ENCODE measurements at regions not wholly inside any gene's neighbourhood (a gene's known extent, or its start where the extent isn't known, plus 50 kb on each side); places are given as distances from the start of the nearest gene placed in this dataset.

DNA sequence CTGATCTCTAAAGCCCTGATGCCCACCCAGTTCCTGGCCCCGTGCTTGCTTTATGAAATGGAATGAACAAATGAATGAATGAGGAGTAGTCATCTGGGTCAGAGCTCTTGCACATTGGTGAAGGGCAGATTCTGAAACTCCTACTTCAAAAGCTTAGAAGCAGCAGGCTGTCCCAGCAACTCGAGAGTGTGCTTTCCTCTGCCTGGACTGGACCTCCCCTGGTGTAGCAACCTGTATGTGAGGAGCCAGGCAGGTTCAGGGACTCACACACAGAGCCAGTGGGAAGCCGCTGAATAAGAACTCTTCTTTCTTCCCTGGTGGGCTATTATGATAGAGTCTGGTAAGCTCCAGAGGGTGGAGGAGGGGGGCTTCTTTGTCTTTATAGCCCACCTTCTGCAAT lies 396.4 kb downstream of the CDK5RAP2 start:
- peaks cover 5% of the 10 kb centered on the region for H3K9me3 Mint-ChIP-seq
- ChIA-PET CTCF (no interaction called here), POLR2A (no interaction called here)
- H3K27ac Mint-ChIP-seq, result no peak overlapping the region
- peaks cover 2% of the 10 kb centered on the region for H3K27me3 Mint-ChIP-seq
- H3K4me3 Mint-ChIP-seq, result no peak overlapping the region
- intact Hi-C loops (cut with micrococcal nuclease), result no loop called here
- TF ChIP-seq, protein P1, sequence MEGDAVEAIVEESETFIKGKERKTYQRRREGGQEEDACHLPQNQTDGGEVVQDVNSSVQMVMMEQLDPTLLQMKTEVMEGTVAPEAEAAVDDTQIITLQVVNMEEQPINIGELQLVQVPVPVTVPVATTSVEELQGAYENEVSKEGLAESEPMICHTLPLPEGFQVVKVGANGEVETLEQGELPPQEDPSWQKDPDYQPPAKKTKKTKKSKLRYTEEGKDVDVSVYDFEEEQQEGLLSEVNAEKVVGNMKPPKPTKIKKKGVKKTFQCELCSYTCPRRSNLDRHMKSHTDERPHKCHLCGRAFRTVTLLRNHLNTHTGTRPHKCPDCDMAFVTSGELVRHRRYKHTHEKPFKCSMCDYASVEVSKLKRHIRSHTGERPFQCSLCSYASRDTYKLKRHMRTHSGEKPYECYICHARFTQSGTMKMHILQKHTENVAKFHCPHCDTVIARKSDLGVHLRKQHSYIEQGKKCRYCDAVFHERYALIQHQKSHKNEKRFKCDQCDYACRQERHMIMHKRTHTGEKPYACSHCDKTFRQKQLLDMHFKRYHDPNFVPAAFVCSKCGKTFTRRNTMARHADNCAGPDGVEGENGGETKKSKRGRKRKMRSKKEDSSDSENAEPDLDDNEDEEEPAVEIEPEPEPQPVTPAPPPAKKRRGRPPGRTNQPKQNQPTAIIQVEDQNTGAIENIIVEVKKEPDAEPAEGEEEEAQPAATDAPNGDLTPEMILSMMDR (IDR thresholded peaks at IDR 0.05), result no peak
- ATAC-seq (ENCODE audit: low read depth) (no peak), DNase-seq (no peak)
- no peaks in the 10 kb centered on the region for H3K4me1 Mint-ChIP-seq
- H3K36me3 Mint-ChIP-seq (ENCODE audit: low read depth), result no peaks in the 10 kb centered on the region

DNA sequence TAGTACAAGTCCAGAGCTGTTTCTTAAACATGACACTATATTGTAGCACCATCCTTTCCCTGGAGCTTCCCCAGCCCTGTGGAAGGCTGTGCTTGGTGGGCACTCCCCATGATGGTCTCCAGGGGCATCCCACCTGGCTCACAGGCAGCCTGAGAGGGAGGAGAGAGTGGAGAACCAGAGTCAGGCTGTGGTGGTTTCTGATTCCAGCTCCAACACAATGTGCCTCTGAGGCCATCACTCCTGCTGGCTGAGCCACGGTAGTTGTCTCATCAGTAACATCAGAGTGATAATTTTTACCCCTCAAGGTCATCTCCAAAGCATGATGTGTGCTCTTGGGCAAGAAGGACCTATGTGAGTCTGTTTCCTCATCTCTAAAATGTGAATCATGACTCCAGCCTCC lies 398.0 kb downstream of the CDK5RAP2 start:
- ChIA-PET POLR2A (no interaction called here), CTCF (no interaction called here)
- intact Hi-C loops (cut with micrococcal nuclease), result no loop called here
- ATAC-seq (ENCODE audit: low read depth) (no peak), DNase-seq (no peak)
- no peak overlapping the region for H3K4me3 Mint-ChIP-seq
- H3K36me3 Mint-ChIP-seq (ENCODE audit: low read depth), result no peaks in the 10 kb centered on the region
- H3K27ac Mint-ChIP-seq, result no peak overlapping the region
- H3K4me1 Mint-ChIP-seq, result no peaks in the 10 kb centered on the region
- H3K9me3 Mint-ChIP-seq, result peaks cover 9% of the 10 kb centered on the region
- peaks cover 2% of the 10 kb centered on the region for H3K27me3 Mint-ChIP-seq
- TF ChIP-seq, protein P1 (IDR thresholded peaks at IDR 0.05), result no peak

DNA sequence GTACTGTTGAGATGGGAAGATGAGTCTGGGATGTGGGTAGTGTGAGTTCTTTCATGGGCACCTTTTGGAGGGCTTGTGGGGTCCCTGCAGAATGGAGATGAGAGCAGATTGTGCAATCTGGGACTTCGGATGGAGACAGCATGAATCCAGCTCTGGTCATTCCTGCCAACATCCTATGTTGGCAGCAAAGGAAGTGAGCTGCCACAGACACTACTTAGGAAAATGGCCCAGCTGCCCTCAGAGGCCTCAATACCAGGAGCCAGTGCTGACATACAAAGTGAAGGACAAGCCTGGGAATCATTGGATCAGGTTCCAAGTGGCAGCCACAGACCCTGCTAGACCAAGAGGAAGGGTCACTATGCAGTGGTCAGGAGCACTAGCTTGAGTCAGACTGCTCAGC lies 402.8 kb downstream of the CDK5RAP2 start:
- intact Hi-C loops (cut with micrococcal nuclease), result no loop called here
- DNase-seq (no peak), ATAC-seq (ENCODE audit: low read depth) (no peak)
- TF ChIP-seq, protein P1 (IDR thresholded peaks at IDR 0.05), result no peak
- Mint-ChIP-seq H3K36me3 (ENCODE audit: low read depth) (no peaks in the 10 kb centered on the region), H3K27me3 (no peaks in the 10 kb centered on the region), H3K4me1 (no peaks in the 10 kb centered on the region), H3K27ac (no peak overlapping the region), H3K4me3 (no peak overlapping the region), H3K9me3 (peaks cover 4% of the 10 kb centered on the region)
- CTCF ChIA-PET, result no interaction called here
- POLR2A ChIA-PET, result no interaction called here

DNA sequence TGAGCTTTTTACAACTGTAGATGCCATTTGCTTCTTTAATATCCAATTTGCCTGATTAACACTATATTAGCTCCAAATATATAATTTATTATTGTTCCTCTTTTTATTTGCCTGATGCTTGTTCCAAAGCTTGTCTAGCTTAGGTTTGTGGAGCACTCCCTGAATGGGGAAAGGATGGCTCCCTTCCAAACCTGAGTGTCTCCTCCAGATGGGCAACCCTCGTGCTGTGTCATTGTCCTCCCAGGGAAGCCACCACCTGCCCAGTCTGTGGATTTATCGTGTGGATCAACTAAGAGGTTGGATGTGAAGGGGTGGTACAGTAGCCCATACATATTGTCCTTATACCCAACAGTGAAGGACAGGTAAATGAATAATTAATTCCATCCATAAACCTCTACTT lies 404.9 kb downstream of the CDK5RAP2 start:
- CTCF ChIA-PET, result no interaction called here
- no peak overlapping the region for H3K4me3 Mint-ChIP-seq
- H3K9me3 Mint-ChIP-seq, result peaks cover 4% of the 10 kb centered on the region
- DNase-seq (no peak), ATAC-seq (ENCODE audit: low read depth) (no peak)
- POLR2A ChIA-PET, result no interaction called here
- H3K27ac Mint-ChIP-seq, result no peak overlapping the region
- no peaks in the 10 kb centered on the region for H3K36me3 Mint-ChIP-seq (ENCODE audit: low read depth)
- H3K27me3 Mint-ChIP-seq, result no peaks in the 10 kb centered on the region
- TF ChIP-seq, protein P1 (IDR thresholded peaks at IDR 0.05), result no peak
- intact Hi-C loops (cut with micrococcal nuclease), result no loop called here
- H3K4me1 Mint-ChIP-seq, result no peaks in the 10 kb centered on the region

DNA sequence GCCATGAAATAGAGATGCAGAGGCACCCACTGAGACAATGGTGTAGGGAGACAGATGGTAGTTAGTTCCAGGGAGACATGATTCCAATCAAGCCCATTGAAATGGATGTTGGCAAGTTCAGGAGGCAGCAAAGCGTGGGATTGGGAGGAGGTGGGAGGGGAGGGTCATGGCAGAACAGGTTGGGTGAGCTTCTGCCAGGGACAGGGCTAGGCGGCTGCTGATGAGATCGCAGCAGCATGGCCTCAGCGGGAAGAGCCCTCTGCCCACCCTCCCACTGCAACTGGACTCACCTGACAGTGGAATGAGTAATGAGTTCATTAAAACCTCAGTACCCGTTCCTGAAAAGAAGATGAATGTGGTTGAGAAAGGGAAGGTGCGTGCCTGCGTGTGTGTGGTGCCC lies 418.2 kb downstream of the CDK5RAP2 start:
- Mint-ChIP-seq H3K36me3 (ENCODE audit: low read depth) (no peaks in the 10 kb centered on the region), H3K27ac (no peak overlapping the region), H3K4me1 (no peaks in the 10 kb centered on the region), H3K4me3 (no peak overlapping the region), H3K9me3 (peaks cover 4% of the 10 kb centered on the region), H3K27me3 (no peaks in the 10 kb centered on the region)
- ATAC-seq (ENCODE audit: low read depth), result no peak
- DNase-seq, result no peak
- TF ChIP-seq, protein P1 (IDR thresholded peaks at IDR 0.05), result no peak
- intact Hi-C loops (cut with micrococcal nuclease), result no loop called here
- ChIA-PET CTCF (no interaction called here), POLR2A (no interaction called here)

All from activated B cell treated with CpG ODN at 0.5 μM for 24 hours (primary cell).